Esophagus muscularis mucosa (tissue), 4 donors: ENCODE measurements at regions not wholly inside any gene's neighbourhood (a gene's known extent, or its start where the extent isn't known, plus 50 kb on each side); places are given as distances from the start of the nearest gene placed in this dataset.

Experiments
- DNase-seq: peaks from one replicate; pipeline ENCODE4 v3.0.0-alpha.2; 2017; ENCODE audit errors: extremely low spot score
- H3K27ac ChIP-seq, 4 donors: fragments of 200-600 bp; sonication (generic); replicated peaks in 1 of 4; 1 replicate in 3 of 4; 2 replicates in 1 of 4; pipeline ENCODE4 v1.5.1; 2016 to 2019; ENCODE audit warnings: mild to moderate bottlenecking in 1 of 4
- H3K27me3 ChIP-seq, 4 donors: fragments of 200-600 bp; sonication (generic); one replicate each; pipeline versions ENCODE4 v1.5.1 to v1.6.0; 2016 to 2019
- H3K36me3 ChIP-seq, 4 donors: fragments of 200-600 bp; sonication (generic); one replicate each; pipeline ENCODE4 v1.5.1; 2016 to 2019
- H3K4me1 ChIP-seq, 4 donors: fragments of 200-600 bp; sonication (generic); one replicate each; pipeline ENCODE4 v1.5.1; 2016 to 2019
- H3K4me3 ChIP-seq, 4 donors: fragments of 200-600 bp; sonication (generic); 1 replicate in 2 of 4; 2 replicates in 2 of 4; pipeline ENCODE4 v1.5.1; 2016 to 2019; ENCODE audit warnings: mild to moderate bottlenecking in 4 of 4, moderate library complexity in 1 of 4
- H3K9me3 ChIP-seq, 4 donors: fragments of 200-600 bp; sonication (generic); 1 replicate in 3 of 4; 2 replicates in 1 of 4; pipeline ENCODE4 v1.5.1; 2016 to 2019
- CTCF ChIP-seq, 3 experiments: fragments of 200-600 bp in 2 of 3; fragments of 450-650 bp in 1 of 3; sonication (generic) in 2 of 3; IDR thresholded peaks; one replicate each; pipeline ENCODE4 v1.5.1; 2017 to 2019; ENCODE audit warnings: antibody characterized with exemption in 3 of 3, mild to moderate bottlenecking in 2 of 3, moderate library complexity in 1 of 3
- EP300 ChIP-seq: sonication (generic); formaldehyde crosslinking; IDR thresholded peaks from one replicate; pipeline ENCODE4 v1.6.1; 2017; ENCODE audit warnings: antibody characterized with exemption
- POLR2A ChIP-seq: fragments of 450-650 bp; IDR thresholded peaks from one replicate; pipeline ENCODE4 v1.6.1; 2017; ENCODE audit warnings: antibody characterized with exemption, moderate library complexity, mild to moderate bottlenecking, low read depth
- POLR2AphosphoS5 ChIP-seq, 2 donors: sonication (generic); formaldehyde crosslinking; IDR thresholded peaks; one replicate each; pipeline ENCODE4 v1.6.1; 2017; ENCODE audit warnings: antibody characterized with exemption in 2 of 2
- WGBS: methylation state at CpG from one replicate; pipeline ENCODE4 v1.1.5; 2018; 5-methylcytosine and 5-hydroxymethylcytosine counted together
- intact Hi-C: fragments of 100-400 bp; cut with DNase I; formaldehyde crosslinking; loops from one replicate; pipeline ENCODE4 v1.15.1; 2023

- Histone ChIP-seq H3K27ac (peak overlapping the region in 1 of 4 donors; percentile 49), H3K4me3 (peak overlapping the region; percentile 35 to 45 (median 42))
- DNase-seq = no peak
These were observed 154.1 kb upstream of the HS6ST1 start for GRCh38 chr2:128472789-128473174.

DNA sequence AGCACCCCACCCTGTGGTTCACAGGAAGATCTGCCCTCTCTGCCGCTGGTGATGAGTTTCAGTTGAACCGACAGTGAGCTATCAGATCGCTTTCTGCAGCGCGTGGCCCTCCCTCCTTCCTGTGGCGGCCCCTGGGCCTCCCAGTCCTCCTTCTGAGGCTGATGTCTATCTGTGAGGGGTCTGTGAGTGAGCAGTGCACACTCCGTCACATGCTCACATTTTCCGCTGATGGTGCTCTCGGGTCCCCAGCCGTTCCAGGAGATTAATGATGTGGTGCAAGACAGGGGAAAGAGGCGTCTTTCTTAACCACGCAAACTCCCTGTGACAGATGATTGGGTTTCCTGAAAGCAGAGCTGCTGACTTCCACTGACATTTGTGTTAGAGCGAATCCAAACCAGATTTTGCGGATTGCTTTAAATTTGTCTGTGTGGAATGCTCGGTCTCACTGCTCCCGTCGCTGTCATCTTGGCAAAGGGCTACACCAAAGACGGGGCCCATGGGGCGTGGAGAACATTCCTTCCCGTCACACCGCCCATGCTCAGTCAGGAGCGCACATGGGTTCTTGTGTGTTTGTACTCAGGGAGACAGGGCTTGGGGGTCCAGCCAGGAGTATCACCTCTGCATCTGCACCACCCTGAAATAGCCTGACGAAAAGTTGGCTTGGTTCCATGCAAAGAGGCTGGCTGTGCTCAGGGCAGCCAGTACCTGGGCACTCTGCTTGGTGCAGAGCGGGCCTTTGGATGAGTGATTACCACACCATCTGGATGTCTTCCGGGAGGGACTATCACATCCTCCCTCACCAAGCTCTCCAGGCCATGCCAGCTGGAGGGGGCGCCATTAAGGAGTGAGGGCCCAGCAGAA, 154.7 kb upstream of the HS6ST1 start:
- H3K36me3 ChIP-seq = no peaks in the 10 kb centered on the region
- 6% methylated on average over 21 of the region's 26 CpGs for WGBS
- H3K27me3 ChIP-seq = peaks cover 0 to 4% (median 0%) of the 10 kb centered on the region in 4 donors
- H3K4me3 ChIP-seq = peak overlapping the region; percentile 35 to 45 (median 42)
- no peak for TF ChIP-seq POLR2A
- no peak for TF ChIP-seq EP300
- TF ChIP-seq CTCF (IDR thresholded peaks at IDR 0.05) = no peak
- TF ChIP-seq POLR2AphosphoS5 (IDR thresholded peaks at IDR 0.05) = no peak
- H3K9me3 ChIP-seq = peaks cover 0 to 21% (median 17%) of the 10 kb centered on the region in 4 donors
- intact Hi-C loops = no loop called here
- peak overlapping the region in 1 of 4 donors; percentile 49 for H3K27ac ChIP-seq
- peak; percentile 92 for DNase-seq
- peaks cover 8 to 23% (median 19%) of the 10 kb centered on the region in 4 donors for H3K4me1 ChIP-seq

More at GRCh38 chr2:128472789-128473174, 154.1 kb upstream of the HS6ST1 start:
- Histone ChIP-seq H3K27me3 (peaks cover 0 to 4% (median 0%) of the 10 kb centered on the region in 4 donors), H3K4me1 (peaks cover 10 to 23% (median 19%) of the 10 kb centered on the region in 4 donors), H3K36me3 (no peaks in the 10 kb centered on the region), H3K9me3 (peaks cover 0 to 25% (median 18%) of the 10 kb centered on the region in 4 donors)
- TF ChIP-seq CTCF (IDR thresholded peaks at IDR 0.05) = no peak
- no peak for TF ChIP-seq POLR2A
- no peak for TF ChIP-seq EP300
- TF ChIP-seq POLR2AphosphoS5 (IDR thresholded peaks at IDR 0.05) = no peak
- 18% methylated on average over 4 of the region's 5 CpGs for WGBS
- intact Hi-C loops = no loop called here

GRCh38 chr2:128474036-128474955, 155.6 kb upstream of the HS6ST1 start:
- H3K27me3 ChIP-seq = peaks cover 0 to 4% (median 0%) of the 10 kb centered on the region in 4 donors
- H3K4me1 ChIP-seq = peaks cover 8 to 23% (median 19%) of the 10 kb centered on the region in 4 donors
- intact Hi-C loops = no loop called here
- TF ChIP-seq POLR2AphosphoS5 (IDR thresholded peaks at IDR 0.05) = no peak
- TF ChIP-seq EP300 = no peak
- no peak for TF ChIP-seq POLR2A
- 81% methylated on average over 7 of the region's 10 CpGs for WGBS
- H3K27ac ChIP-seq = no peak overlapping the region
- H3K36me3 ChIP-seq = no peaks in the 10 kb centered on the region
- peaks cover 0 to 14% (median 11%) of the 10 kb centered on the region in 4 donors for H3K9me3 ChIP-seq
- H3K4me3 ChIP-seq = no peak overlapping the region
- DNase-seq = peak; percentile 75

- 82% methylated on average over 5 of the region's 5 CpGs for WGBS
- H3K36me3 ChIP-seq = no peaks in the 10 kb centered on the region
- peaks cover 8 to 23% (median 19%) of the 10 kb centered on the region in 4 donors for H3K4me1 ChIP-seq
- peak; percentile 45 for DNase-seq
- peaks cover 0 to 4% (median 0%) of the 10 kb centered on the region in 4 donors for H3K27me3 ChIP-seq
- peaks cover 0 to 8% (median 4%) of the 10 kb centered on the region in 4 donors for H3K9me3 ChIP-seq
- TF ChIP-seq EP300 (no peak), POLR2AphosphoS5 (IDR thresholded peaks at IDR 0.05) (no peak), CTCF (IDR thresholded peaks at IDR 0.05) (no peak), POLR2A (no peak)
- H3K27ac ChIP-seq = no peak overlapping the region
- intact Hi-C loops = no loop called here
- H3K4me3 ChIP-seq = no peak overlapping the region
These were observed 156.3 kb upstream of the HS6ST1 start for GRCh38 chr2:128474962-128475361.
